HEK293T (cell line): ENCODE measurements at regions not wholly inside any gene's neighbourhood (a gene's known extent, or its start where the extent isn't known, plus 50 kb on each side); places are given as distances from the start of the nearest gene placed in this dataset.

Experiments used
- CTCF ChIA-PET: fragments of 350-600 bp; formaldehyde crosslinking; extraction: SDS; loops from one replicate; lab custom pipeline; 2021; ENCODE audit warnings: antibody characterized with exemption, inconsistent platforms; lab: Yijun Ruan, JAX
- POLR2A ChIA-PET: fragments of 350-600 bp; formaldehyde crosslinking; extraction: SDS; loops from one replicate; lab custom pipeline; 2020; ENCODE audit warnings: antibody characterized with exemption, inconsistent platforms; lab: Yijun Ruan, JAX
- DNase-seq: peaks from one replicate; pipeline ENCODE4 v3.0.0; 2012; ENCODE audit warnings: mixed read lengths; ENCODE audit errors: extremely low spot score
- ARNT ChIP-seq: fragments of 450-650 bp; IDR thresholded peaks from 2 replicates; pipeline ENCODE4 v1.6.1; 2017; ENCODE audit warnings: mild to moderate bottlenecking
- BHLHE40 ChIP-seq: fragments of 450-650 bp; IDR thresholded peaks from 2 replicates; pipeline ENCODE4 v1.6.1; 2016; ENCODE audit warnings: mild to moderate bottlenecking, moderate library complexity, borderline replicate concordance
- CTBP1 ChIP-seq: fragments of 450-650 bp; IDR thresholded peaks from 2 replicates; pipeline ENCODE4 v1.6.1; 2016; ENCODE audit warnings: borderline replicate concordance
- ELF4 ChIP-seq: fragments of 450-650 bp; IDR thresholded peaks from 2 replicates; pipeline ENCODE4 v1.6.1; 2017; ENCODE audit warnings: antibody characterized with exemption
- FOXA1 ChIP-seq: fragments of 450-650 bp; IDR thresholded peaks from 2 replicates; pipeline ENCODE4 v1.6.1; 2016; ENCODE audit warnings: mild to moderate bottlenecking
- FOXK2 ChIP-seq: fragments of 450-650 bp; IDR thresholded peaks from 2 replicates; pipeline ENCODE4 v1.6.1; 2016; ENCODE audit warnings: mild to moderate bottlenecking
- FOXM1 ChIP-seq: fragments of 450-650 bp; IDR thresholded peaks from 2 replicates; pipeline ENCODE4 v1.6.1; 2017; ENCODE audit warnings: mild to moderate bottlenecking, borderline replicate concordance
- HDGF ChIP-seq: fragments of 450-650 bp; IDR thresholded peaks from 2 replicates; pipeline ENCODE4 v1.6.1; 2017; ENCODE audit warnings: antibody characterized with exemption, borderline replicate concordance
- L3MBTL2 ChIP-seq: fragments of 450-650 bp; conservative IDR thresholded peaks from 2 replicates; pipeline ENCODE4 v1.6.1; 2016; ENCODE audit warnings: mild to moderate bottlenecking
- LEF1 ChIP-seq: fragments of 450-650 bp; IDR thresholded peaks from 2 replicates; pipeline ENCODE4 v1.6.1; 2017; ENCODE audit warnings: mild to moderate bottlenecking, borderline replicate concordance
- NFRKB ChIP-seq: fragments of 450-650 bp; IDR thresholded peaks from 2 replicates; pipeline ENCODE4 v1.6.1; 2016; ENCODE audit warnings: mild to moderate bottlenecking, moderate library complexity
- SP1 ChIP-seq: fragments of 450-650 bp; IDR thresholded peaks from 2 replicates; pipeline ENCODE4 v1.6.1; 2017
- SUZ12 ChIP-seq: fragments of 450-650 bp; IDR thresholded peaks from 2 replicates; pipeline ENCODE4 v1.6.1; 2016; ENCODE audit warnings: mild to moderate bottlenecking
- TARDBP ChIP-seq: fragments of 450-650 bp; IDR thresholded peaks from 2 replicates; pipeline ENCODE4 v1.6.1; 2016
- ZNF384 ChIP-seq: fragments of 450-650 bp; IDR thresholded peaks from 2 replicates; pipeline ENCODE4 v1.6.1; 2016
- TF ChIP-seq, protein P1 (sequence below): fragments of 450-650 bp; IDR thresholded peaks from 2 replicates; pipeline ENCODE4 v1.6.1; 2016

DNA sequence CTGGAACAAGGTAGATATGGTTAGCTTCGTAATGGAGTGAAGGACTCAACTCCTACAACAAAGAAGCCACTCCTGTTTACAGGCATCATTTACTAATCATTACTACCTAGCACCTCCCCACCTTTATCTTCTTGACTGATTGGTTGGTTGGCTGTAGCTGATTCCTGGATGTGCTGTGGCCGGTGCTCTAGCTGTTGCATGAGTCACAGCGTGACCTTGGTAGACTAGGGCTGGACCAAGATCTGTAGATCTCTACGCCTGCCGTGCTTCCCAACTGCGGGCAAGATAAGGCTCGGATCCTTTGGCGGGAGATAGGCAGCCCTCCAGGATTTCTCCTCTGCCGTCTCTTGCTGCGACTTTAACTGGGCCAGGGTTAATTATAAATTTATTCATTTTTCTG is 194.3 kb upstream of the SOX11 start:
- ChIA-PET POLR2A (no interaction called here), CTCF (no interaction called here)
- TF ChIP-seq ELF4 = no peak
- no peak for TF ChIP-seq L3MBTL2
- no peak for TF ChIP-seq ZNF384
- TF ChIP-seq LEF1 = no peak
- TF ChIP-seq CTBP1 = no peak
- TF ChIP-seq SP1 = no peak
- no peak for TF ChIP-seq FOXK2
- TF ChIP-seq NFRKB = no peak
- TF ChIP-seq ARNT = no peak
- no peak for TF ChIP-seq TARDBP
- no peak for TF ChIP-seq FOXM1
- no peak for TF ChIP-seq FOXA1
- TF ChIP-seq HDGF = no peak
- no peak for TF ChIP-seq BHLHE40
- TF ChIP-seq SUZ12 = no peak
- TF ChIP-seq, protein P1, sequence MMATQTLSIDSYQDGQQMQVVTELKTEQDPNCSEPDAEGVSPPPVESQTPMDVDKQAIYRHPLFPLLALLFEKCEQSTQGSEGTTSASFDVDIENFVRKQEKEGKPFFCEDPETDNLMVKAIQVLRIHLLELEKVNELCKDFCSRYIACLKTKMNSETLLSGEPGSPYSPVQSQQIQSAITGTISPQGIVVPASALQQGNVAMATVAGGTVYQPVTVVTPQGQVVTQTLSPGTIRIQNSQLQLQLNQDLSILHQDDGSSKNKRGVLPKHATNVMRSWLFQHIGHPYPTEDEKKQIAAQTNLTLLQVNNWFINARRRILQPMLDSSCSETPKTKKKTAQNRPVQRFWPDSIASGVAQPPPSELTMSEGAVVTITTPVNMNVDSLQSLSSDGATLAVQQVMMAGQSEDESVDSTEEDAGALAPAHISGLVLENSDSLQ = no peak
- no peak for DNase-seq

DNA sequence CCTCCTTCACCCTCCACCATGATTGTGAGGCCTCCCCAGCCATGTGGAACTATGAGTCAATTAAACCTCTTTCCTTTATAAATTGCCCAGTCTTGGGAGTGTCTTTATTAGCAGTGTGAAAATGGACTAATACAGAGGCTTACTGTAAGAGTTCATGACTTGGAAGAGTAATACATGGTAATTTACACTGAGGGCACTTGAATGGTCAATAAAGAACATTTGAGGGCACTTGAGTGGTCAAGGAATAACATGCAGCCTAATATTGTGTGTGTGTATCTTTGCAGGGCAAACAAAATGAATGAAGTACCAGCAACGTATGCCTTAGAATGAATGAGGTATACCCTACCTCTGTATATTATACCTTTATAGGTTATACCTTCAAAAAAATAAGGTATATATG is 190.4 kb upstream of the SOX11 start:
- CTCF ChIA-PET = no interaction called here
- POLR2A ChIA-PET = no interaction called here
- no peak for TF ChIP-seq SUZ12
- no peak for DNase-seq

DNA sequence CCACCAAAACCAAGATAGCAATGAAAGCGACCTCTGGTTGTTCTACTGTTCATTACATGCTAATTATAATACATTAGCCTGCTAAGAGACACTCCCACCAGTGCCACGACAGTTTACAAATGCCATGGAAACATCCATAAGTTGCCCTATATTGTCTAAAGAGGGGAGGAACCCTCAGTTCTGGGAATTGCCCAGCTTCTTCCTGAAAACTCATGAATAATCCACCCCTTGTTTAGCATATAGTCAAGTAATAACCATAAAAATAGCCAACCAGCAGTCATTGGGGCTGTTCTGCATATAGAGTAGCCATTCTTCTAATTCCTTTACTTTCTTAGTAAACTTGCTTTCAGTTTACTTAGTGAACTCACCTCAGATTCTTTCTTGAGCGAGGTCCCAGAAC is 189.8 kb upstream of the SOX11 start:
- TF ChIP-seq ELF4 (no peak), HDGF (no peak), SP1 (no peak)
- CTCF ChIA-PET = no interaction called here
- POLR2A ChIA-PET = no interaction called here
- DNase-seq = no peak

DNA sequence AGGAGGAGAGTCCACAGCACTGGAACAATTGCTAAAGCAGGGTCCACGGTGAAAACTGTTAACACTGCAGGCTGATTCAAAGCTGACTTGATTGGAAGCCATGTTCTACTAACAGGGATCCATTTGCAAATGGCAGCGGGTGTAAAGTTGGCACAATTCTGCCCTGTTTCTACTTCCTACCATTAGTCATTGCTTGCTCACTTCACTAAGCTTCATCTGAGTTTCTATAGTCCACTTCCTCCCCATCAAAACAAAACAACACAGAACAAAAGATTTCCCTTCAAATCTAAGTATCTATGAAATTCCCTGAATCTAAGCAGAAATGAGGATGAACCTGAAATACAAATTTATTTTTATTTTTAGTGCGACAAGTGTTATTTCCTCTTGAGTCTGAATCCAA is 187.4 kb upstream of the SOX11 start:
- DNase-seq = no peak
- POLR2A ChIA-PET = no interaction called here
- TF ChIP-seq FOXK2 (no peak), ARNT (no peak), ZNF384 (no peak), HDGF (no peak), TARDBP (no peak), L3MBTL2 (no peak), CTBP1 (no peak), FOXM1 (no peak), ELF4 (no peak), SP1 (no peak), NFRKB (no peak), SUZ12 (no peak)
- CTCF ChIA-PET = no interaction called here

DNA sequence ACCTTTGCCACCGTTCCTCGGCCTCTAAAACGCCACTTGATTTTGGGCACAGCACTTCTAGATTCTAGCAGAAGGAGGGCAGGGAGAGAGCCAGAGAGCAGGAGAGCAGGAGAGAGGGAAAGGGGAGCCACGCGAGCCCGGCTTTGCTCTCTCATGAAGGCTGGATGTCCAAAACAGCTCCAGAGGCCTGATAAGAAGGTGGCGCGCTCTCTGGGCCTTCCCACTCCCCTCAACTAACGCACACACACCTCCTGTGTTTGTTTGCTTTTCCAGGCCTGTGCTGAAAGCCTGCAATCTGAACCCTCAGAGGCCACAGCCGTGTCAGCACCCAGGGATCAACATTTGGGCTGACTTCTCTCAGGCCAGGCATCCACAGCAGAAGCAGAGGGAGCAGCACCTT is 184.8 kb upstream of the SOX11 start:
- ChIA-PET CTCF (no interaction called here), POLR2A (no interaction called here)
- no peak for TF ChIP-seq BHLHE40
- TF ChIP-seq, protein P1 = no peak
- no peak for TF ChIP-seq TARDBP
- TF ChIP-seq FOXK2 = no peak
- no peak for TF ChIP-seq FOXA1
- TF ChIP-seq L3MBTL2 = no peak
- TF ChIP-seq FOXM1 = no peak
- no peak for DNase-seq

DNA sequence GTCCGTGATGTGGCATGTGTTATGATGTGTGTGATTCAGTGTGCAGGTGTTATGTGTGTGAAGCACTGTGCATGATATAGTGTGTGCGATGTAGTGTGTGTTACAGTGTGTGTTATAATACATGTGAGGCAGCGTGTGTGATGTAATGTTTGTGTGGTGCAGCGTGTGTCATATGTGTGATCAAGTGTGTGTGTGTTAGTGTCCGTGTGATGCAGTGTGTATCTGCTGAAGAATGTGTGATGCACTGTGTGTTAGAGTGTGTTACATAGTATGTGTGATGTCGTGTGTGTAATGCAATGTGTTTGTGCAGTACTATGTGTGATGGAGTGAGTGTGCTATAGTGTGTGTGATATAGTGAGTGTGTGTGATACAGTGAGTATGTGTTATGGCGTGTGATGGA is 182.8 kb upstream of the SOX11 start:
- TF ChIP-seq LEF1 (no peak), FOXA1 (no peak), L3MBTL2 (no peak), ARNT (no peak), FOXM1 (no peak), SUZ12 (no peak), ELF4 (no peak), BHLHE40 (no peak), ZNF384 (no peak), SP1 (no peak), TARDBP (no peak), CTBP1 (no peak)
- TF ChIP-seq, protein P1 = no peak

DNA sequence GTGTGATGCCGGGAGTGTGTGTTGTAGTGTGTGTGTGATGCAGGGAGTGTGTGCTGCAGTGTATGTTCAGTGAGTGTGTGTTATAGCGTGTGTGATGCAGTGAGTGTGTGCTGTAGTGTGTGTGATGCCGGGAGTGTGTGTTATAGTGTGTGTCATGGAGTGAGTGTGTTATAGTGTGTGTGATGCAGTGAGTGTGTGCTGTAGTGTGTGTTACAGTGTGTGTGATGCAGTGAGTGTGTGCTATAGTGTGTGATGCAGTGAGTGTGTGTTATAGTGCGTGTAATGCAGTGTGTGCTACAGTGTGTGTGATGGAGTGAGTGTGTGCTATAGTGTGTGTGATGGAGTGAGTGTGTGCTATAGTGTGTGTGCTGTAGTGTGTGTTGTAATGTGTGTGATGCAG is 182.1 kb upstream of the SOX11 start:
- no peak for DNase-seq
- TF ChIP-seq FOXA1 (no peak), TARDBP (no peak), SUZ12 (no peak), ZNF384 (no peak), L3MBTL2 (no peak), ARNT (no peak), ELF4 (no peak), NFRKB (no peak), FOXK2 (no peak), SP1 (no peak), FOXM1 (no peak), BHLHE40 (no peak), LEF1 (no peak)
- TF ChIP-seq, protein P1 = no peak
- CTCF ChIA-PET = no interaction called here
- POLR2A ChIA-PET = no interaction called here

More for the DNA sequence above, 182.8 kb upstream of the SOX11 start:
- CTCF ChIA-PET = no interaction called here
- DNase-seq = no peak
- POLR2A ChIA-PET = no interaction called here
